ENCODE measurements at regions not wholly inside any gene's neighbourhood (a gene's known extent, or its start where the extent isn't known, plus 50 kb on each side); places are given as distances from the start of the nearest gene placed in this dataset.
"Not testable (repeated sequence)": the region's sequence is repeated elsewhere in the genome, so short reads cannot be mapped to it uniquely, and the experiment has no call there.

DNA sequence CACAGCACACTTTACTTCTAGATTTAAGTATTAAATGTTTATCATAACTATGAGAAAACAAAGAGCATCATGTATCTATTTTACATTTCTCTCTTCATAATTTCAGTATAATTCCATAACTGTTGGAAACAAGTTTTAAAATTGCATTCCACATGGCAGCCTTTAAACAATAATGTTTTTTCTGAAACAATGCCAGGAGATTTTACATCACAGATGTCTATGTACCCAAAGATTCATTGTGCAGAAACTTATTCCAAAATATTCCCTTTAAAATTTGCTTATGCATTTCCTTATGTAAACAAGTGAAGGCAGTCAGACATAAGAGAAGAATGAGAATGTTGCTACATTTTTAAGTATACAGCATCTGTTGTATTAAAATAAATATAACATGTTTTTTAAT lies 324.9 kb upstream of the COL8A1 start:
- no peak for DNase-seq
- intact Hi-C loops (cut with DNase I; ENCODE audit: low total_unique reads): no loop called here
- H3K36me3 ChIP-seq: no peaks in the 10 kb centered on the region
- H3K4me3 ChIP-seq: no peak overlapping the region
- peaks cover 0 to 11% (median 0%) of the 10 kb centered on the region in 3 donors for H3K9me3 ChIP-seq
- TF ChIP-seq, protein P1, sequence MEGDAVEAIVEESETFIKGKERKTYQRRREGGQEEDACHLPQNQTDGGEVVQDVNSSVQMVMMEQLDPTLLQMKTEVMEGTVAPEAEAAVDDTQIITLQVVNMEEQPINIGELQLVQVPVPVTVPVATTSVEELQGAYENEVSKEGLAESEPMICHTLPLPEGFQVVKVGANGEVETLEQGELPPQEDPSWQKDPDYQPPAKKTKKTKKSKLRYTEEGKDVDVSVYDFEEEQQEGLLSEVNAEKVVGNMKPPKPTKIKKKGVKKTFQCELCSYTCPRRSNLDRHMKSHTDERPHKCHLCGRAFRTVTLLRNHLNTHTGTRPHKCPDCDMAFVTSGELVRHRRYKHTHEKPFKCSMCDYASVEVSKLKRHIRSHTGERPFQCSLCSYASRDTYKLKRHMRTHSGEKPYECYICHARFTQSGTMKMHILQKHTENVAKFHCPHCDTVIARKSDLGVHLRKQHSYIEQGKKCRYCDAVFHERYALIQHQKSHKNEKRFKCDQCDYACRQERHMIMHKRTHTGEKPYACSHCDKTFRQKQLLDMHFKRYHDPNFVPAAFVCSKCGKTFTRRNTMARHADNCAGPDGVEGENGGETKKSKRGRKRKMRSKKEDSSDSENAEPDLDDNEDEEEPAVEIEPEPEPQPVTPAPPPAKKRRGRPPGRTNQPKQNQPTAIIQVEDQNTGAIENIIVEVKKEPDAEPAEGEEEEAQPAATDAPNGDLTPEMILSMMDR (IDR thresholded peaks at IDR 0.05): no peak
- H3K4me1 ChIP-seq: peaks cover 0 to 22% (median 0%) of the 10 kb centered on the region in 4 donors
- no peaks in the 10 kb centered on the region for H3K27me3 ChIP-seq
- peak overlapping the region in 1 of 2 donors; percentile 7 for H3K27ac ChIP-seq

DNA sequence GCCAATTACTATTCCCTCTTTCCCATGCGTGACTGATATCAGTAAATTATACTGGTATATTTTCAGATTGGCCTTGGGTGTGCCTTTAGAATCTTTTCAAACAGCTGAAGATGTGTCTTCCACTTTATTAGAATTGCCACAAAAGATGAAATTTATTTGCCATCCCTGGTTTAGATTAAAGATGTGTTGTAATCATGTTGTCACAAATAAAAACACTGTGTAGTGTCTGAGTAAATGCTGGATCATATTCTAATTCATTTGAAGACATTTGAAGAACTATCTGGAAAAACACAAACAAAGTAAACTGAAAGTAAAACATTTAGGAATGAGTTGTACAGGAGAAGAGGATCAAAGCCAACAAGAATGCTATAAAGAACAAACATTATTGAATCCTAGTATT lies 339.7 kb upstream of the COL8A1 start:
- DNase-seq: no peak
- no peak overlapping the region for H3K27ac ChIP-seq
- TF ChIP-seq, protein P1 (IDR thresholded peaks at IDR 0.05): no peak
- no peaks in the 10 kb centered on the region for H3K27me3 ChIP-seq
- H3K4me3 ChIP-seq: no peak overlapping the region
- no peaks in the 10 kb centered on the region for H3K36me3 ChIP-seq
- no peaks in the 10 kb centered on the region for H3K9me3 ChIP-seq
- intact Hi-C loops (cut with DNase I; ENCODE audit: low total_unique reads): no loop called here
- H3K4me1 ChIP-seq: peaks cover 0 to 13% (median 0%) of the 10 kb centered on the region in 4 donors

DNA sequence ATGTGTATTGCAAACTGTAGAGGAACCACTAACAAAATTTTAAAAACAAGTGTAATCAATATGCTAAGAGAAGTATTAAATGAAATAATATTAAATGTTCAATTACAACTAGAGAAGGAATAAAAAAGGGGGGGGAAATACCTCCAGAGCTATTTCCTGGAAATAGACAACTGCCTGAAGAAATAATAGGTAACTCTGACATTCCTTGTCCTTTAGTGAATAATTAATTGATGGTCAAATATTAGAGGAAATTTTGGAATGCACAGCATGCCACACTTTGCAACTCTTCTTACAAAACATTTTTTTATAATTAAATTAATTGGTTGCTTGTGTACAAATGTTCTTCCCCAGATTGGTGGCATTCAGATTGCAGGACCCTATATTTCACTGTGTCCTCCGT lies 342.6 kb upstream of the COL8A1 start:
- no peaks in the 10 kb centered on the region for H3K27me3 ChIP-seq
- H3K27ac ChIP-seq: no peak overlapping the region
- no peak overlapping the region for H3K4me3 ChIP-seq
- DNase-seq: no peak
- intact Hi-C loops (cut with DNase I; ENCODE audit: low total_unique reads): no loop called here
- peaks cover 0 to 13% (median 0%) of the 10 kb centered on the region in 4 donors for H3K4me1 ChIP-seq
- no peaks in the 10 kb centered on the region for H3K36me3 ChIP-seq
- H3K9me3 ChIP-seq: no peaks in the 10 kb centered on the region
- TF ChIP-seq, protein P1 (IDR thresholded peaks at IDR 0.05): no peak

DNA sequence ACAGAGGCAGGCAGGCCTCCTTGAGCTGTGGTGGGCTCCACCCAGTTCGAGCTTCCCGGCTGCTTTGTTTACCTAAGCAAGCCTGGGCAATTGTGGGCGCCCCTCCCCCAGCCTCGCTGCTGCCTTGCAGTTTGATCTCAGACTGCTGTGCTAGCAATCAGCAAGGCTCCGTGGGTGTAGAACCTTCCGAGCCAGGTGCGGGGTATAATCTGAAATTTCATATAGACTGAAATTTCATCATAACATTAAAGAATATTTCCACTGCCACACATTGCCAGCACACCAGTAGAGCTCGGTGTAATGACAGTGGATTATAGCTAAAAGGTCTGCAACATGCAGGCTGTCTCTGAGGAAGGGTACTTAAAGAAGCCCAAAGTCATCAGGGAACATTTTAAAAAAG lies 344.3 kb upstream of the COL8A1 start:
- H3K4me3 ChIP-seq; H3K9me3 ChIP-seq; H3K27ac ChIP-seq; H3K27me3 ChIP-seq; H3K36me3 ChIP-seq; intact Hi-C loops (cut with DNase I; ENCODE audit: low total_unique reads); DNase-seq: not testable (repeated sequence)
- H3K4me1 ChIP-seq: peaks cover 0 to 13% (median 0%) of the 10 kb centered on the region in 4 donors

DNA sequence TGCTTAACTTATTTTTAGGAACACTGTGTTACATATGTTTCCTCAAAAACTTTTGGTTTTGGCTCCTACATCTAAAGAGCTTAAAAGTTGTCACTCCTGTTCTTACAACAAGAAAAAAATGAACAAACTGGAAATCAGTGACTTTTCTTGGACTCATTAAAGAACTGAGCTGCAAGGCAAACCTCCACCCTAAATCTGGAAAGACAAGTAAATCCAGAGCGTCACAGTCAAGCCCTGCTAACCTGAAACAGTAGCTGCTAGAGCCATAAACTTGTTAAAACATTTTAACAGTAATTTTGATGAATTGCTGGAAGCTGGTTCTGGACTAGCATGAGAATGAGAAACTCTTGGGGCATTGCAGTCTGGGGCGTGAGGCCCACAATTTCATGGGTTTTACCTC lies 350.5 kb upstream of the COL8A1 start:
- intact Hi-C loops (cut with DNase I; ENCODE audit: low total_unique reads): no loop called here
- no peaks in the 10 kb centered on the region for H3K9me3 ChIP-seq

DNA sequence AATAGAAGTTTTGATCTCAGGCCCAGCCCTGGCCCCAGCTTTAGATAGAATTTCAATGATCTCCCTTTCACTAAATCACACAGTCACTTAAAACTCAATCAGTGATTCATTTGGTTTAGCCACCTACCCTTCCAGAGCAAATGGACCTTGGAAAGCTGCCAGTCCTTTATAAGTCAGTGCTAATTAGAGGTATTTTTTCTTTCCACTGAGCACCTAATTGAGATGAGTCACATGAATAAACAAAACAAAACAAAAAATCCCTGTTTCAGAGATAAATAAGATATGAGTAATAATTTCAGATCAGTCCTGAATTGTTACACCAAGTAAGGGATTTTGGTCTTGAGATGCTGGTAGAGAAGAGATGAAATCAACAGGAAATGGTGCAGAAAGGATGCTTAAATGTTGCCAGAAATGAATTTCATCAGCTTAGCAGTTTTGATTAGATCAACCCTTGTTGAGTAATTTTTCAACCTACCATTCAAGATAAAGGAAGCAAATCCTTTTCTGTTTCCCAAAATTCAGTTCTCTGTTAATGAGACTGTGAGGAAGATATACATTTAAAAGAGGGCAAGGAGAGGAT lies 352.0 kb upstream of the COL8A1 start:
- Histone ChIP-seq H3K4me1 (peaks cover 0 to 17% (median 0%) of the 10 kb centered on the region in 4 donors), H3K4me3 (no peak overlapping the region), H3K9me3 (no peaks in the 10 kb centered on the region), H3K27me3 (no peaks in the 10 kb centered on the region), H3K36me3 (no peaks in the 10 kb centered on the region), H3K27ac (peak overlapping the region; percentile 2 to 11)
- intact Hi-C loops (cut with DNase I; ENCODE audit: low total_unique reads): no loop called here
- DNase-seq: no peak
- TF ChIP-seq, protein P1 (IDR thresholded peaks at IDR 0.05): no peak

More for the DNA sequence above, 350.5 kb upstream of the COL8A1 start:
- no peaks in the 10 kb centered on the region for H3K36me3 ChIP-seq
- H3K4me1 ChIP-seq: peaks cover 0 to 17% (median 0%) of the 10 kb centered on the region in 4 donors
- TF ChIP-seq, protein P1 (IDR thresholded peaks at IDR 0.05): no peak
- no peak overlapping the region for H3K4me3 ChIP-seq
- H3K27me3 ChIP-seq: no peaks in the 10 kb centered on the region
- no peak for DNase-seq
- H3K27ac ChIP-seq: peak overlapping the region; percentile 24 to 49
